Activated CD4-positive, alpha-beta T cell treated with anti-CD3 and anti-CD28 coated beads for 4 hours (primary cell): ENCODE measurements at regions not wholly inside any gene's neighbourhood (a gene's known extent, or its start where the extent isn't known, plus 50 kb on each side); places are given as distances from the start of the nearest gene placed in this dataset.

Experiments
- DNase-seq, 2 donors: peaks; one replicate each; pipeline ENCODE4 v3.0.0-alpha.2; 2020

DNA sequence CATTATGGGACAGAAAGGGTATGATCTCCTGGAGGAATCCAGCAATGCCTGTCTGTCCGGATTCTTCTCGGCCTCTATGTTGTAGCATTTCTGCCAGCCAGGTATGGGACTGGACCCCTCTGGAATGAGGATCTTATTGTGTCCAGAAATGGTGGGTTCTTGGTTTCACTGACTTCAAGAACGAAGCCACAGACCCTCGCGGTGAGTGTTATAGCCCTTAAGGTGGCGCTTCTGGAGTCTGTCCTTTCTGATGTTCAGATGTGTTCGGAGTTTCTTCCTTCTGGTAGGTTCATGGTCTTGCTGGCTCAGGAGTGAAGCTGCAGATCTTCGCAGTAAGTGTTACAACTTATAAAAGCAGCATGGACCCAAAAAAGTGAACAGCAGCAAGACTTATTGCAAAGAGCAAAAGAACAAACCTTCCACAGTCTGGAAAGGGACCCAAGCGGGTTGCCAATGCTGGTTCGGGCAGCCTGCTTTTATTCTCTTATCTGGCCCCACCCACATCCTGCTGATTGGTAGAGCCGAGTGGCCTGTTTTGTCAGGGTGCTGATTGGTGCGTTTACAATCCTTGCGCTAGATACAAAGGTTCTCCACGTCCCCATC, 62.3 kb upstream of the IER3 start:
- no peak for DNase-seq

DNA sequence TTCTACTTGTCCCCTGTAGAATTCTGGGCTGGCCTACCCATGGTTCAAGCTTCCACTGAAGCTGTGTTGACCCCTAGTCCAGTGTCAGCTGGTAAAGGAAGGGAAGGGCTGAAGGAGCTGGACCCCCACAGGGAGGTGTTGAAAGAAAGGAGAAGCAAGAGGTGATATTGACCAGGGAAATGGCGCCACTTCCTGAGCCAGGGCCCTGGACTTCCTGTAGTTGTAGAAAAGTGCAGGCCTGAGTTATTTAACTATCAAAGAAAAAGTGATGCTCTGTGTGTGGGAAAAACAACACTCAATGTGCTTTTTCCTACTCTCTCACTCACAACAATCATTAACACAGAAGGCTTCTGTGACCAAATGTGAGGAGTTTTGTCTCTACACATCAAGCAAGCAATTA, 60.0 kb upstream of the IER3 start:
- DNase-seq = no peak

DNA sequence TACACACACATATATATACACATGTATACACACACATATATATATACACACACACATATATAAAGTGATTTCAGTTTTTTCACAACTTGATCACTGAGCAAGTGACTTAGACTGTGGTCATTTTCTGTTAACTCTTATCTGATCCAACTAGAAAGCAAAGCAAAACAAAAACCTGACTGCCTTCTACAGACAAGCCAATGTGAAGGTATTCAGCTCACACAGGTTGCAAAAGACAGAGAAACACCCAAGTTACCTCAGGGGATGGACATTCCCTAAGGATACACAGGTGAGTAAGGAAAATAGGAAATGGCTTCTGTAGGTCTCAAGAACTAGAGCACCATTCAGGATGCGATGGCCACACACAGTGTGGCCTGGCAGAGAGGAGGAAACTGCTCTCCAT, 58.4 kb upstream of the IER3 start:
- no peak for DNase-seq

DNA sequence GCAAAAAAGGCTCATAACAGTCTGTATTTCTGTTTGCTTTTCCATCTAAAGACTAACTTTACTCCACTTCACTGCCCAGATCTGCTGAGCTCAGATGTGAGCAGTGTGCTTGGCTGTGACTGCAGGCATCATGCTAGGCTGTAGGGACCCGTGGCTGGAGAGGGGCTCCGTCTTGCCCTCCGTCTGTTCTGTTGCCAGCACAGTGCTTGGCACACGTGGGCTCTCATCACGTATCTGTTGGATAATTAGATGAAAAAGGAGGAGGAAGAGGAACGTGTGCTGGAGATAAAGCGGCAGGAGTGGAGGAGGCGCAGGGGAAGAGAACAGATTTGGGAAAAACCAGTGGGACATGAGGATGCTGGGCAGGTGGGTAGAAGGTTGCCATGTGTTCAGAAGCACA, 57.6 kb upstream of the IER3 start:
- no peak for DNase-seq

DNA sequence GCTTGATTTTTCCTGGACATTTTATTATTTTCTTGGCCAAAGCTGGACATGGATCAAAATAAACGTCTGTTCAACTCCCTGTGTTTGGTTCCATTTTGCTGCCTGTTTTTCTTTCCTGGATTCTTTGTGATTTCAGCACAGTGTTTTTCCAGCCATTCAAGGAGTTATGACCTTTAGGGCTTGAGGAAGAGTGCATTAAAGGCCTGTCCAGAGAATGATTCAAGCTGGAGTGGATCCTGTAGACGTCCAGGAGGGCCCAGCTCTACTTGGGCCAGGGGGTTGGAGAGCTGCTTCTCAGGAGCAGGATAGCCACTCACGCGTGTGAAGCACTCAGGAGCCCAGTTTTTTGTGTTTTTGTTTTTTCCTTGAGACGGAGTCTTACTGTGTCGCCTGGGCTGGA, 56.5 kb upstream of the IER3 start:
- DNase-seq = no peak

DNA sequence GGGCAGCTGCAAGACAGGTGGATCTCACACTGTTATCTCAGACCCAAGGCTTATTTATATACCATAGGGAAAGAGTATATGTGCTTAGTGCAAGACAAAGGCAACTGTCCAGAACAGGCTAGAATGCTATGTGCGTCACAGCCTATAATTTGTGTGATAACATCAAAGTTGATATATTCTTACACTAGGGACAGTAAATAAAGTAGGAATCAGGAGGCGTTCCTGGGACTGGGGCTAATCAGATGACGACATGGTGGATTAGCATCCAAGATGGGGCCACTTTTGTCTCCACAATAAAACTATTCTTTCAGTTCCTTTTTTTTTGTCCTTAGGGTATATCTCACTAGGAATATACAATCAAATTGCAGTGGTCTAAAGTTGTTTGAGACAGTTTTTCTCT, 54.9 kb upstream of the IER3 start:
- no peak for DNase-seq

DNA sequence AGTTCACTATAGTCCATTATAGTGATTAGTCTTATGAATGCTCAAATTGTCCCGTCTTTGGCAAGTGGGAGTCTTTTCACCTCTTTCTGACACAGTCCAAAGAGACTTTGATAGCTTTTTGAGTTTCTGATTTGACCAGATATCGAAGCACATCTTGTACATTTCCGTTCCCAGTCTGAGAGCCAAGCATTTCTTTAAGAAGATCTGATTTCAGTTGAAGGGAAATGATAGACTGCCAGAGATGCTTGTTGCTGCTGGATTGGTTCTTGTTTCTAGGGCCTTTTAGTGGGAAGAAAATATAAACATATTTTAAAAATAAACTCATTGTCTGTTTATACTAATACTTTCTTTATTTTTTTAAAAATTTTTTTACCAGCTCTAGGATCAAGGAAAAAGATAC, 54.1 kb upstream of the IER3 start:
- DNase-seq = no peak

DNA sequence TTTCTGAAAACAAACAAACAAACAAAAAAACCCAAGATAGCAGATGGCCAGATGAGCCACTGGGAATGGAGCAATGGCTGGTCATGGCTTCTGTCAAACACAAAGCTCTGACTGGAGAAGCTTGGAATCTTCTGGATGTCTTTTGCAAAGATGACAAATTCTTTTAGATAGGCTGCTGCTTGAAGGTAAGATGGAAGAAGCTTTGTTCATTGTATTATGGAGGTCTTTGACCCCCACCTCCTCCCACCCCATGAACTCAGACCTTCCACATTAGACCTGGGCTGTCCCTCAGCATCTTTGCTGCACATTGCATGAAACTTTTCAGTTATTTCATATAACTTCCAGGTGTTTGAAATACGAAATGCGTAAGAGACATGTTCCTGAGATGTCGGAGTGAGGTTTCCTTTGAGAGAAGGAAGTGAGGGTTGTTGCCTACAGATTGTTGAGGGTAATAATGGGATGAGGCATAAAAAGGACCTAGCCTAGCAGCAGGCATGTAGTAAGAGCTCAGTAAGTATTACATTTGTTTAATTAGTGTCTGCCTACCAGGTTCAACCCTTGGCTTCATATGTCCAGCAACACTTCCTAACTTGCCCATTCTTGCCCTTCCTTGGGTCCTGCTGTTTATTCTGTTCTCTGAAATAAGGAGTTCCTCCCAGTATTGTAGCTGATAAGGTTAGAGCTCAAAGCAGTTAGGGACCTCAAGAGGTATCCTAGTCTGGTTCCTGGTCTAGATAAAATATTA, 51.4 kb upstream of the IER3 start:
- DNase-seq = no peak
